Uterus (tissue), 2 donors: ENCODE measurements at regions not wholly inside any gene's neighbourhood (a gene's known extent, or its start where the extent isn't known, plus 50 kb on each side); places are given as distances from the start of the nearest gene placed in this dataset.

ENCODE experiments used
- POLR2A ChIP-seq, 2 donors: fragments of 450-650 bp; IDR thresholded peaks; one replicate each; pipeline ENCODE4 v1.6.1; 2016; ENCODE audit warnings: antibody characterized with exemption in 2 of 2, mild to moderate bottlenecking in 1 of 2, moderate library complexity in 1 of 2
- TF ChIP-seq, protein P1 (sequence below), 4 experiments: fragments of 200-600 bp in 2 of 4; fragments of 450-650 bp in 2 of 4; sonication (generic) in 2 of 4; IDR thresholded peaks; one replicate each; pipeline ENCODE4 v1.5.1; 2016 to 2019; ENCODE audit warnings: antibody characterized with exemption in 4 of 4, mild to moderate bottlenecking in 2 of 4, moderate library complexity in 1 of 4

- TF ChIP-seq, protein P1, sequence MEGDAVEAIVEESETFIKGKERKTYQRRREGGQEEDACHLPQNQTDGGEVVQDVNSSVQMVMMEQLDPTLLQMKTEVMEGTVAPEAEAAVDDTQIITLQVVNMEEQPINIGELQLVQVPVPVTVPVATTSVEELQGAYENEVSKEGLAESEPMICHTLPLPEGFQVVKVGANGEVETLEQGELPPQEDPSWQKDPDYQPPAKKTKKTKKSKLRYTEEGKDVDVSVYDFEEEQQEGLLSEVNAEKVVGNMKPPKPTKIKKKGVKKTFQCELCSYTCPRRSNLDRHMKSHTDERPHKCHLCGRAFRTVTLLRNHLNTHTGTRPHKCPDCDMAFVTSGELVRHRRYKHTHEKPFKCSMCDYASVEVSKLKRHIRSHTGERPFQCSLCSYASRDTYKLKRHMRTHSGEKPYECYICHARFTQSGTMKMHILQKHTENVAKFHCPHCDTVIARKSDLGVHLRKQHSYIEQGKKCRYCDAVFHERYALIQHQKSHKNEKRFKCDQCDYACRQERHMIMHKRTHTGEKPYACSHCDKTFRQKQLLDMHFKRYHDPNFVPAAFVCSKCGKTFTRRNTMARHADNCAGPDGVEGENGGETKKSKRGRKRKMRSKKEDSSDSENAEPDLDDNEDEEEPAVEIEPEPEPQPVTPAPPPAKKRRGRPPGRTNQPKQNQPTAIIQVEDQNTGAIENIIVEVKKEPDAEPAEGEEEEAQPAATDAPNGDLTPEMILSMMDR (IDR thresholded peaks at IDR 0.05): no peak
- TF ChIP-seq POLR2A (IDR thresholded peaks at IDR 0.05): no peak
These were observed 276.8 kb upstream of the CLINT1 start for GRCh38 chr5:158135682-158136179.
